Right atrium auricular region (tissue), 2 donors: ENCODE measurements at regions not wholly inside any gene's neighbourhood (a gene's known extent, or its start where the extent isn't known, plus 50 kb on each side); places are given as distances from the start of the nearest gene placed in this dataset.

Experiments used
- DNase-seq: peaks from one replicate; pipeline ENCODE4 v3.0.0-alpha.2; 2019; ENCODE audit warnings: low spot score
- H3K27ac ChIP-seq, 2 donors: fragments of 200-600 bp; sonication (generic); 1 replicate in 1 of 2; 2 replicates in 1 of 2; pipeline ENCODE4 v1.5.1; 2016 to 2019
- H3K27me3 ChIP-seq, 2 donors: fragments of 200-600 bp; sonication (generic); one replicate each; pipeline versions ENCODE4 v1.5.1 to v1.6.0; 2017 to 2019
- H3K36me3 ChIP-seq: fragments of 200-600 bp; sonication (generic); one replicate; pipeline ENCODE4 v1.5.1; 2016
- H3K4me1 ChIP-seq, 2 donors: fragments of 200-600 bp; sonication (generic); one replicate each; pipeline versions ENCODE4 v1.5.1 to v1.6.0; 2017 to 2019
- H3K4me3 ChIP-seq, 2 donors: fragments of 200-600 bp; sonication (generic); 1 replicate in 1 of 2; 2 replicates in 1 of 2; pipeline ENCODE4 v1.5.1; 2017 to 2019; ENCODE audit warnings: mild to moderate bottlenecking in 1 of 2, moderate library complexity in 1 of 2
- H3K9me3 ChIP-seq, 2 donors: fragments of 200-600 bp; sonication (generic); one replicate each; pipeline ENCODE4 v1.5.1; 2019
- CTCF ChIP-seq, 2 donors: fragments of 200-600 bp; sonication (generic); IDR thresholded peaks; one replicate each; pipeline ENCODE4 v1.5.1; 2019; ENCODE audit warnings: antibody characterized with exemption in 2 of 2

GRCh38 chr1:209250861-209251636 lies 332.5 kb upstream of the CAMK1G start:
- DNase-seq: no peak
- no peak for TF ChIP-seq CTCF (IDR thresholded peaks at IDR 0.05)
- Histone ChIP-seq H3K36me3 (no peaks in the 10 kb centered on the region), H3K9me3 (no peaks in the 10 kb centered on the region), H3K4me1 (no peaks in the 10 kb centered on the region), H3K4me3 (no peak overlapping the region), H3K27me3 (no peaks in the 10 kb centered on the region), H3K27ac (no peak overlapping the region)

GRCh38 chr1:209256766-209257350 lies 326.7 kb upstream of the CAMK1G start:
- H3K27me3 ChIP-seq: no peaks in the 10 kb centered on the region
- H3K27ac ChIP-seq: no peak overlapping the region
- no peak for DNase-seq
- H3K9me3 ChIP-seq: peaks cover 0 to 9% of the 10 kb centered on the region in 2 donors
- H3K4me3 ChIP-seq: no peak overlapping the region
- no peak for TF ChIP-seq CTCF (IDR thresholded peaks at IDR 0.05)
- H3K4me1 ChIP-seq: no peaks in the 10 kb centered on the region
- no peaks in the 10 kb centered on the region for H3K36me3 ChIP-seq

GRCh38 chr1:209257454-209257853 lies 326.1 kb upstream of the CAMK1G start:
- Histone ChIP-seq H3K4me1 (no peaks in the 10 kb centered on the region), H3K27me3 (no peaks in the 10 kb centered on the region), H3K4me3 (no peak overlapping the region), H3K27ac (no peak overlapping the region), H3K9me3 (peaks cover 0 to 9% of the 10 kb centered on the region in 2 donors), H3K36me3 (no peaks in the 10 kb centered on the region)
- TF ChIP-seq CTCF (IDR thresholded peaks at IDR 0.05): no peak
- DNase-seq: no peak

GRCh38 chr1:209260136-209260535 lies 323.4 kb upstream of the CAMK1G start:
- TF ChIP-seq CTCF (IDR thresholded peaks at IDR 0.05): no peak
- Histone ChIP-seq H3K27me3 (no peaks in the 10 kb centered on the region), H3K4me1 (no peaks in the 10 kb centered on the region), H3K27ac (no peak overlapping the region), H3K36me3 (no peaks in the 10 kb centered on the region), H3K9me3 (peaks cover 0 to 9% of the 10 kb centered on the region in 2 donors), H3K4me3 (no peak overlapping the region)
- DNase-seq: no peak

GRCh38 chr1:209262631-209263030 lies 320.9 kb upstream of the CAMK1G start:
- H3K4me1 ChIP-seq: no peaks in the 10 kb centered on the region
- H3K9me3 ChIP-seq: peaks cover 0 to 8% of the 10 kb centered on the region in 2 donors
- no peak overlapping the region for H3K27ac ChIP-seq

More at GRCh38 chr1:209262631-209263030, 320.9 kb upstream of the CAMK1G start:
- no peaks in the 10 kb centered on the region for H3K36me3 ChIP-seq
- no peak for TF ChIP-seq CTCF (IDR thresholded peaks at IDR 0.05)
- H3K27me3 ChIP-seq: no peaks in the 10 kb centered on the region
- no peak for DNase-seq
- H3K4me3 ChIP-seq: no peak overlapping the region
